Activated naive CD4-positive, alpha-beta T cell treated with anti-CD3 and anti-CD28 coated beads, Interleukin-2, amount 50 U/mL, for 24 hours (primary cell): ENCODE measurements at regions not wholly inside any gene's neighbourhood (a gene's known extent, or its start where the extent isn't known, plus 50 kb on each side); places are given as distances from the start of the nearest gene placed in this dataset.

Source experiments
- H3K27ac Mint-ChIP-seq: one replicate; pipeline ENCODE4 v1.8.0; 2021; ENCODE audit warnings: mild to moderate bottlenecking, mixed read lengths
- H3K27me3 Mint-ChIP-seq: one replicate; pipeline ENCODE4 v1.8.0; 2021; ENCODE audit warnings: mixed read lengths
- H3K36me3 Mint-ChIP-seq: one replicate; pipeline ENCODE4 v1.8.0; 2021; ENCODE audit warnings: mixed read lengths
- H3K4me1 Mint-ChIP-seq: one replicate; pipeline ENCODE4 v1.8.0; 2021; ENCODE audit warnings: mixed read lengths
- H3K4me3 Mint-ChIP-seq: one replicate; pipeline ENCODE4 v1.8.0; 2021; ENCODE audit warnings: mild to moderate bottlenecking, mixed read lengths
- H3K9me3 Mint-ChIP-seq: one replicate; pipeline ENCODE4 v1.8.0; 2021; ENCODE audit warnings: mixed read lengths

DNA sequence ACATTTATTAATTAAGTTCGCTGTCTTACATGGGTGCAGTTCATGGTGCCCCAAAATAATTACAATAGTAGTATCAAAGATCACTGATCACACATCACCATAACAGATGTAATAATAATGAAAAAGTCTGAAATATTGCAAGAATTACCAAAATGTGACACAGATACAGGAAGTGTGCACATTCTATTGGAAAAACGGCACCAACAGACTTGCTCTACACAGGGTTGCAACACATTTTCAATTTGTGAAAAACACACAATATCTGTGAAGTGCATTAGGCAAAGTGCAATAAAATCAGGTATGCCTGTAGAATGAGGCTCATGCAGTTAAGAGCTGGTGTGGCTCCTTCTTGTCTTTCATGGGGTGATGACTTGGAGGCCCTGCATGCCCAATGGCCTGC is 265.8 kb downstream of the RPLP1 start:
- H3K27ac Mint-ChIP-seq = peak overlapping the region; percentile 24
- H3K9me3 Mint-ChIP-seq = no peaks in the 10 kb centered on the region
- peaks cover 93% of the 10 kb centered on the region for H3K4me1 Mint-ChIP-seq
- no peaks in the 10 kb centered on the region for H3K27me3 Mint-ChIP-seq
- H3K36me3 Mint-ChIP-seq = no peaks in the 10 kb centered on the region
- H3K4me3 Mint-ChIP-seq = no peak overlapping the region

DNA sequence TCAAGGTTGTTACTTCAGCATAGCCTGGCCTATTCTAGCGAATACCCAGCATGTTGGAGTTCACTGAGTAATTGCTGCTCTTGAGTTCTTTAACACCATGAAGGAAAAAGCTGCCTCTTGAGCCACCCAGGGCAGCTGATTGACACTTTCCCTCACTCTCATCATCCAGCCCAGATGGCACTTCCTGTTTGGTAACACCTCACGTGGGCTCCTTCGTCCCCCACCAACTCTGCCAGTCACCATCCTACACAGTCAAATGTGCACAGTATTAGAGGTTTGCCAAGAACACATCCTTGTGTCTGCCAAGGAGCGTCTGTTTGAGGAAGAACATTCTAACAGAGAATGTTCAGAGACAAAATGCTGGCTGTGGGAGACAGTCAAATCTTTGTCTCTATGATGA is 266.3 kb downstream of the RPLP1 start:
- no peaks in the 10 kb centered on the region for H3K9me3 Mint-ChIP-seq
- peak overlapping the region; percentile 20 for H3K27ac Mint-ChIP-seq
- H3K4me3 Mint-ChIP-seq = no peak overlapping the region
- H3K4me1 Mint-ChIP-seq = peaks cover 93% of the 10 kb centered on the region
- no peaks in the 10 kb centered on the region for H3K36me3 Mint-ChIP-seq
- H3K27me3 Mint-ChIP-seq = no peaks in the 10 kb centered on the region

DNA sequence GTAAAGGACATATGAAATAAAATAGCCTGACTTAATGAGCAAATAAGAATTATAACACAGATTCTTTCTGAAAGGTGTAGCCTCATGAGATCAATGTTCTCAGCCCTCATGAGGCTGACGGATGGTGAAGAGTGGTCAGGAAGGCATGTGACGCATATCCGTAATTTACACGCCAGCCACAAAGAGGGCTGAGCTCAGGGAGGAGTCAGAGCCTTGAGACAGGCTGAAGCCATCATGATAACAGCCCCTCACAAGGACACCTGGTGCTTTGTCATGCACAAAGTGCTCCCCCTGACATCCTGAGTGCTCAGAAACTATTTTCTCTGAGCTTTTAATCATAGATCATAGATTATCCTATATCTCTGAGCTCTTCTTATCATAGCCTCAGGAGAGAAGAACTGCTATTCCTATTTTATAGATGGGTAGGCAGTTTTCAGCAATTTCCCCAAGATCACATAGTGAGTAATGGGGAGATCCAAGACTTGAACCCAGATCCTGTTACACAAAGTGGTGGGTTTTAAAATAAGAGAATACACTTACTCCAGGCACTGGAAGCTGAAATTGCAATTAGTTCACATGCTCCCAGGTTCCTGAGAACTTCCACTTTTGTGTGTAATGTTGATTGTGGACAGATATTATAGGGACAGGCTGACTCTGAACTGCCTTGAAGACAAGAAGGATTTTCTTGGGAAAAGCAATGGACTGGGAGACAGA is 267.1 kb downstream of the RPLP1 start:
- Mint-ChIP-seq H3K4me3 (peak overlapping the region; percentile 23), H3K27ac (peak overlapping the region; percentile 61), H3K9me3 (no peaks in the 10 kb centered on the region), H3K27me3 (no peaks in the 10 kb centered on the region), H3K4me1 (peaks cover 90% of the 10 kb centered on the region), H3K36me3 (no peaks in the 10 kb centered on the region)

DNA sequence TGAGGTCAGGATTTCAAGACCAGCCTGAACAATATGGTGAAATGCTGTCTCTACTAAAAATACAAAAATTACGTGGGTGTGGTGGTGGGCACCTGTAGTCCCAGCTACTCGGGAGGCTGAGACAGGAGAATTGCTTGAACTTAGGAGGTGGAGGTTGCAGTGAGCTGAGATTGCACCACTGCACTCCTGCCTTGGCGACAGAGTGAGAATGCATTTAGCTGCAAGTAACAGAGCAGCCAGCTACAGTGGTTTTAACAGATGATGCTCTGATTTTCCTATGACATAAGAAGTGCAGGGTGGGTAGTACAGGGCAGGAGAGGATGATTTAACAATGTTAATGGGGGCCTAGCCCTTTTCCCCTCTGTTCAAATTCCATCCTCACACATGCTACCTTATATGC is 267.9 kb downstream of the RPLP1 start:
- peaks cover 87% of the 10 kb centered on the region for H3K4me1 Mint-ChIP-seq
- peak overlapping the region; percentile 80 for H3K4me3 Mint-ChIP-seq
- H3K27ac Mint-ChIP-seq = no peak overlapping the region
- H3K9me3 Mint-ChIP-seq = no peaks in the 10 kb centered on the region
- no peaks in the 10 kb centered on the region for H3K27me3 Mint-ChIP-seq
- no peaks in the 10 kb centered on the region for H3K36me3 Mint-ChIP-seq

DNA sequence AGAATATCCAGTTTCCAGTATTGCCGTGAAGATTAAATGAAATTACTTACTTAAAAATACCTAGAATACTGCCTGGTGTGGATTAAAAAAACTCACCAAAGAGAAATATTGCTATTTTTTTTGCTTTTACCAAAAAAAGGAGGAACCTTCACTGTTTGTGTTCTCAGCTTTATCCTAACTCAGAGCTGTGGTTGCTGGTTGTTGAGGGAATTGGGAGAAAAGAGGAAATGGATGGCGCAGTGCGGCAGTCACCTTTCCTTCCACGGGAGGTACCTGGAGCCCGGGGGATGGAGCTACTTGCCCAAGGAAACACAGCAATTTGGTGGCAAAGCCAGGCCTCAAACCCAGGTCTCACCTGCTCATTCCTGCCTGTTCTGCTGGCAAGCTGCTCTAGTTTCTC is 270.3 kb downstream of the RPLP1 start:
- H3K27ac Mint-ChIP-seq = no peak overlapping the region
- peak overlapping the region; percentile 7 for H3K4me3 Mint-ChIP-seq
- H3K36me3 Mint-ChIP-seq = no peaks in the 10 kb centered on the region
- H3K4me1 Mint-ChIP-seq = peaks cover 75% of the 10 kb centered on the region
- no peaks in the 10 kb centered on the region for H3K27me3 Mint-ChIP-seq
- no peaks in the 10 kb centered on the region for H3K9me3 Mint-ChIP-seq

DNA sequence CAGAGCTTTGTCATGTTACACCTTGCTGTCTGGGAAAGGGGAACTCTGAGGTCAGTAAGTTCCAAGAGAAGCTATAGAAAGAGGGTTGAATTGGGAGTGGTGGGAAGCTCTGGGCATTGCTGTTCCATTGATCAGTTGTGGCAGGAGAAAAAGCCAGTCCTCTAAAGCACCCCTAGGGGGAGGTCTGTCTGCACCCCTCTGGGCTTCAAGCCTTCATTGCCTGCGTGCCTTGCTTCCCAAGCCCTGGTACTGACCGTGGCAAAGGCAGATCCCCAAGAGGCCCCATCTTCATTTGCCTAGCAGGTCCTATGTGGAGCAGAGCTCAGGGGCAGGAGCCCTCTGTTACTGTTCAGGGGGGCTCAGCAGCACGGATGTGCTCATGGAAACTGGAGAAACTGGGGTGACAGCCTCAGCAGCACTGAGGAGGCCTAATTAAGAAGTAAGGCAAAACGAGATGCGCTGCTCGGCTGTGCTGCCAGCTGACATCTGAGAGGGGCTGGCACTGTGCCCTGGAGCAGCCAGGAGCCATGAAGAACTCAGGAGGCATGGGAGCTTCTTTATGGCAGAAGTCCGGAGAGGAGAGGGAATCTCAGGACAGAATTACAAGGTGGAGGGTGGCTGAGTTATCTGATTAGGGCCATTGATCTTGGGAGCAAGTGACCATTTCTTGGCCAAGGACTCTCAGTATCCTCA is 270.9 kb downstream of the RPLP1 start:
- Mint-ChIP-seq H3K4me3 (peak overlapping the region; percentile 30), H3K9me3 (no peaks in the 10 kb centered on the region), H3K36me3 (no peaks in the 10 kb centered on the region), H3K4me1 (peaks cover 70% of the 10 kb centered on the region), H3K27me3 (no peaks in the 10 kb centered on the region), H3K27ac (peak overlapping the region; percentile 51)

DNA sequence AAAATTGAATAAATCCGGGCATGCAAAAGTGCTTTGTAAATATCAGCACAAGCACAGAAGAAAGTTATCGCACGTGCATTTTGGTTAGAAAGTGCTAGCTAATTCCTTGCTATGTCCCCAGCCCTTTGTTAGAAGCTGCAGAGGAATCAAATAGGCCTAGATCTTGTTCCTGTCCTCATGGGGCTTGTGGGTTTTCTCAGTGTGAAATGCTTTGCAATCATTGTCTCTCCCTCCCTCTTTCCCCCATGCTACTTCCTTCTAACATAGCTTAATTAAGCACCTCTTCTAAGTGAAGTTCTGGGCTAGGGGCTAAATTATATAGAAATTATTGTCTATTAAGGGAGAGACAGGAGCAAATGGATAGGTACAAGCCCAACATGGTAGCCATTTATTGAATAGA is 271.7 kb downstream of the RPLP1 start:
- H3K36me3 Mint-ChIP-seq = no peaks in the 10 kb centered on the region
- H3K4me3 Mint-ChIP-seq = no peak overlapping the region
- H3K27me3 Mint-ChIP-seq = no peaks in the 10 kb centered on the region
- H3K9me3 Mint-ChIP-seq = no peaks in the 10 kb centered on the region
- peaks cover 71% of the 10 kb centered on the region for H3K4me1 Mint-ChIP-seq
- peak overlapping the region; percentile 54 for H3K27ac Mint-ChIP-seq

DNA sequence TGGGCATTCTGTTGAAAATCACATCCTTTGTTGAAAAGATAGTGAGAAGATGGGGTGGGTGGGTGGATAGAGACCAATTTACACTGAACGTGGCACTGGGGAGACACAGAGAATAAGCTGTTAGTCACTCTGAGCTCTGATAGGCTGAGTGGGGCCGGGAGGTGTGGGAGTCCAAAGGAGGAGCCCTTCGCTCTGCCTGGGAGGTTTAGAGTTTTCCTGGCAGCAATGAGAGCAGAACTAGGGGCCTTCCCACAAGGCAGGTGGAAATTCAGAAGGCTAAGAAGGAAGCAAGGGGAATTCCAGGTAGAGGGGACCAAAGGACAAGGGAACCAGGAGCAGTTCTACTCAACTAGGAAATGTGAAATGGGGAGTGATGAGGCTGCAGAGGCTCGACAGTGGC is 272.7 kb downstream of the RPLP1 start:
- Mint-ChIP-seq H3K4me3 (no peak overlapping the region), H3K27me3 (no peaks in the 10 kb centered on the region)

DNA sequence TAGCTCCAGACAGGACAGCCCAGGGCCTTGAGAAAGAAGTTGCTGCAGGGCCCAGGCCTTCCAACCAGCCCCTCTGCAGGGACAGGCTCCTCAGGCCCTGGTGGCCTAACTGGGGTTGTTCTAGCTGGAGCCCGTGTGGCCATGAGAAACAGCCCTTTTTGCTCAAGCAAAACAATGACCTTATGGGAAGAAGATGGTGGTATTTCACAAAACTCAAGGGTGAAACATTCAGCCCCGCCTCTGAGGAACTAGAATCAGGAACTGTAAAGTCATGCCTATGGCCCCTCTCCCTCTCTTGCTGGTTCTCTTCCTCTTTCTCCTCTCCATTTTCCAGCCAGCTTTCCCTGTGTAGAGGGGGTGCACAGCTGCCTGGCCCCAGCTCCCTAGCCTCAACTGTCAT is 273.3 kb downstream of the RPLP1 start:
- H3K4me3 Mint-ChIP-seq = no peak overlapping the region
- no peaks in the 10 kb centered on the region for H3K9me3 Mint-ChIP-seq
- no peaks in the 10 kb centered on the region for H3K27me3 Mint-ChIP-seq
- peak overlapping the region; percentile 91 for H3K27ac Mint-ChIP-seq
- H3K4me1 Mint-ChIP-seq = peaks cover 65% of the 10 kb centered on the region
- H3K36me3 Mint-ChIP-seq = no peaks in the 10 kb centered on the region

More for the DNA sequence above, 272.7 kb downstream of the RPLP1 start:
- Mint-ChIP-seq H3K36me3 (no peaks in the 10 kb centered on the region), H3K4me1 (peaks cover 68% of the 10 kb centered on the region), H3K27ac (no peak overlapping the region), H3K9me3 (no peaks in the 10 kb centered on the region)

DNA sequence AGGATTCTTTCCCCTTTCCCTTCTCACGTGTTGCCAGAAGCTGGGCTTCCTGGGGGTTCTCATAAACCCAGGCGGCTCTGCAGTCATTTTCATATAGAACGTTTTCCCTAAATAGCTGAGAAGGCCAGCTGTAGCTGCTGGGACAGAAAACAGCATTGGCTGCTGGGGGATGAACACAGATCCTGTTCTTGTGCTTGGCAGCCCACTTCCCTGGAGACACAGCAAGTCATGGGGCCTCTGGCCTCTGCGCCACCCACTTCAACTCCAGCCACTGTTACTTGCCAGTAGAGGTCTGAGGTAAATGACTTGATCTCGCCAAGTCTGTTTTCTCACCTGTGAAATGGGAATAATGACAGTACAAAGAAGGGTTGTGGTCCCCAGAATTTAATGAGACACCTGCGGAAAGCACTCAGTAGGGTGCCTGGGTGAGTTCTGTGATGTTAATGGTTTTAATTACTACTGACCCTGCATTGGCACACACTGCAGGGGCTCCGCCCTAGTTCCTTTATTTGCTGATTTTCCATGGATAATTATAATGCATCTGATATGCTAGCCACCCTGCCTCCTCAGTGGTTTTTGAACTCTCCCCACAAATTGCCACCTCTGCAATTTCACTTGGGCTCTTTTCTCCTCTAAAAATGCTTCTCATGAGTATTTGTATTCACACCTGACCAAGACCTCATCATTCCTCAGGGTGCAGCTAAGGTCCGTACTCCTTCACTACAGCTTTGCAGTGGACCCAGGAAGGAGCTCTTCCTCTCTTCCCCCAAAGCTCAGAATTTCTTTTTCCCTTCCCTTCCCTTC is 274.7 kb downstream of the RPLP1 start:
- Mint-ChIP-seq H3K27me3 (no peaks in the 10 kb centered on the region), H3K27ac (no peak overlapping the region), H3K4me1 (peaks cover 57% of the 10 kb centered on the region), H3K36me3 (no peaks in the 10 kb centered on the region), H3K4me3 (no peak overlapping the region), H3K9me3 (no peaks in the 10 kb centered on the region)

DNA sequence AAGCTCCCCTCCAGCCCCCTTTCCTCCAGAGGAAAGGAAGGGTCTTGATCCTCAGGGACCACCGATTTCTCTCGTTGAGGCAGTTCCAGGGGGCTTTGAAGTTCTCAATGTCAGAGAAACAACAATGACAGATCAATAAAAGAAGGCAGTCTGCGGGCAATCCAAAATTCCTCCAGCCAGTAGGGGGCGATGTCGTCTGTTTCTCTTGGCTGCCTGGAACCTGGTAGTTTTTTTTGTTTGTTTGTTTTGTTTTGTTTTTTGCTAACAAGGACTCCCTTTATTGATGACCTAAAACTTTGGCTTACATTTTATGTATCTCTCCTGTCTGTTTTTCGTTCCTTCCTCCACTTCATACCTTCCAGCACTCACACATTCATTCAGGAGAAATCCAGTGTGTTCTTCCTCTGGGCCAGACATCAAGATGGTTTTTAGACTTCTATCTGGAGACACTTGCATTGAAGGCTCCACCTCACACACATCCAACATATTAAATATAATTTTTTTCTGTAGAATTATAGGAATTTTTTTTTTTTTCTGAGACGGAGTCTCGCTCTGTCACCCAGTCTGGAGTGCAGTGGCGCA is 276.6 kb downstream of the RPLP1 start:
- Mint-ChIP-seq H3K27ac (peak overlapping the region; percentile 5), H3K9me3 (no peaks in the 10 kb centered on the region), H3K4me1 (peaks cover 46% of the 10 kb centered on the region), H3K36me3 (no peaks in the 10 kb centered on the region), H3K4me3 (no peak overlapping the region), H3K27me3 (no peaks in the 10 kb centered on the region)

DNA sequence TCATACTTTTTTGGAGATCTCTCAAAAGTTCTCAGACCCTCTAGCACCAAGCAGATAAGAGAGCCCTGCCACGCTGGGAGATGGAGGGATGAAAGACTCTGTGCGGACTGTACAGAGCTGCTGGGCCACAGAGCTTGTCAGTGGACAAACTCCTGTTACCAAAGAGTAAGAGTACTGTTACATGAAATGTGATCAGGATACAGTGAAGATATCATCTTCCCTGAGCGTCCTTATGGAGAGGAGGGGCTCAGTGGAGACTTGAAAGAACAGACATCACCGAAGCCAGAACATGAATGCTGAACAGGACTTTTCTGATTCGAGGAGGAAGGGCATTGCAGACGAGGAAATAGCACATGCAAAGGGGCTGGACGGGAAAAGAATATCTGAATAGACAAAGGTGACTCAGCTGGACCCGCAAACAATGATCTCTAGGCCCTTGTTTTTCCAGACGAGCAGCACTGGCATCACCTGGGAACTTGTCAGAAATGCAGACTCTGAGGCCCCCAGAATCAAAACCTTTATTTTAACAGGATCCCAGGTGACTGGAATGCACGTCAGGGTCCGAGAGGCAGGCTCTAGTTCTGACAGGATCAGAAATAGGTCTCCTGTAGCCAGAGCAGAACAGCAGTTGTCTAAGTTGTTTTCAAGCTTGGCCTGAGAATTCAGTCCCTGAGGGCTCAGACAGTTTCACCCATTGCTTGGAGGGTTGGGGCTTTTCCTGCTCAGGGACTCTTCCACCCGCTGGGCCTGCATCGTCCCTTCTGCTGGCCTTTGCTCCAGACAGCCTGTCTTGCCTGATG is 277.9 kb downstream of the RPLP1 start:
- Mint-ChIP-seq H3K36me3 (no peaks in the 10 kb centered on the region), H3K27me3 (no peaks in the 10 kb centered on the region), H3K4me3 (no peak overlapping the region), H3K4me1 (peaks cover 36% of the 10 kb centered on the region), H3K27ac (peak overlapping the region; percentile 81), H3K9me3 (no peaks in the 10 kb centered on the region)

DNA sequence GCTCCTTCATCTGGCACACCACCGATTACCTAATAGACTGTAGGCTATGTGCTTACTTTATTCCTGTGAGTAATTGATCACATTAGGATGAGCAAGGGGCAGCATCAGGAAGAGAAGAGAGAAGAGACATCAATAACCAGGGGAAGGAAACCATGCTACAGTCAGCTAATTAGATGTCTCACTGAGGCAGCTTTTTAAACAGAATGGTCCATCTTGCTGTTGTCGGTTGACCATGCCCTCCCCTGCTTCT is 278.4 kb downstream of the RPLP1 start:
- Mint-ChIP-seq H3K9me3 (no peaks in the 10 kb centered on the region), H3K27ac (peak overlapping the region; percentile 8), H3K27me3 (no peaks in the 10 kb centered on the region), H3K4me3 (no peak overlapping the region), H3K4me1 (peaks cover 36% of the 10 kb centered on the region), H3K36me3 (no peaks in the 10 kb centered on the region)

DNA sequence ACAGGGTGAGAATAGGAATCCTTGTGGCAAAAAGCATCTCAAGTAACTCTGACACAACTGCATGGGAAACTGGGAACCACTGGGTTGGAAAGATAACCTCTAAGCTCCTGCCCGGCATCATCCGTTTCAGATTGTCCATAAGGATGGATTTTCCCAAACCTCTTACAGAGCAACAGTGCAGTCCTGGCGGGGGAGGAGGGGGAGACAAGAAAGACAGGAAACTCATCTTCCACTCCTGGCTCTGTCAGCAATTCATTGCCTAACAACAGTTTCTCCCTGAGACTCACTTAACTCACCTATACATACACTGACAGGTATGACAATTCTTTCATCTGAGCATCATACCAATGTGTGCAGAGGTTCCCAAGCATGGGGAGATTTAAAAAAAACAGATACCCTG is 279.0 kb downstream of the RPLP1 start:
- no peak overlapping the region for H3K4me3 Mint-ChIP-seq
- H3K4me1 Mint-ChIP-seq = peaks cover 32% of the 10 kb centered on the region
- H3K27ac Mint-ChIP-seq = peak overlapping the region; percentile 8
- H3K27me3 Mint-ChIP-seq = no peaks in the 10 kb centered on the region
- no peaks in the 10 kb centered on the region for H3K36me3 Mint-ChIP-seq
- H3K9me3 Mint-ChIP-seq = no peaks in the 10 kb centered on the region

DNA sequence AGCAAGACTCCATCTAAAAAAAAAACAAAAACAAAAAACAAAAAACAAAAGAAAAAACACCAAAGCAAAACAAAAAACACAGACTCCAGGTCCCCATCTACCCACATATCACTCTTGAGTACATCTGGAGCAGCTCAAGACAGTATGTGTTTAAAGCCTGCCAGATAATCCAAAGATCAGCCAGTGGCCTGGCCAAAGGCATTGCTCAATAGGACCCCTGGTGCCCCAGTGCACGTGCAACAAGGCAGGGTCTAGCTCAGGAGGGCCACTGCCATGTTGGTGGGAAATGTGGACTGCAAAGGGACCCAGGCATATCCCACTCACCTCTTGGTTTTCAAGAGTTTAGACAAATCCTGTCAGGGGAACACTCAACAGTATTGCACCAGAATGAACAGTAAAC is 279.5 kb downstream of the RPLP1 start:
- no peaks in the 10 kb centered on the region for H3K36me3 Mint-ChIP-seq
- no peak overlapping the region for H3K4me3 Mint-ChIP-seq
- no peaks in the 10 kb centered on the region for H3K9me3 Mint-ChIP-seq
- no peaks in the 10 kb centered on the region for H3K27me3 Mint-ChIP-seq
- peaks cover 32% of the 10 kb centered on the region for H3K4me1 Mint-ChIP-seq
- H3K27ac Mint-ChIP-seq = peak overlapping the region; percentile 17
